GM03348 (cell line): ENCODE measurements at regions not wholly inside any gene's neighbourhood (a gene's known extent, or its start where the extent isn't known, plus 50 kb on each side); places are given as distances from the start of the nearest gene placed in this dataset.
A peak's percentile ranks its signal among the peaks of the same experiment; 100 is the strongest.

Experiments used
- DNase-seq: peaks from one replicate; pipeline ENCODE4 v3.0.0; 2012; ENCODE audit warnings: low spot score

- no peak for DNase-seq
Measured at GRCh38 chr13:65881561-65882155, 1348.5 kb downstream of the PCDH9 start.

- DNase-seq = no peak
Measured at GRCh38 chr13:65875031-65875430, 1355.1 kb downstream of the PCDH9 start.

- no peak for DNase-seq
Measured at GRCh38 chr13:65872448-65872847, 1357.7 kb downstream of the PCDH9 start.

GRCh38 chr13:65868884-65869283 lies 1361.3 kb downstream of the PCDH9 start:
- no peak for DNase-seq

- DNase-seq = no peak
Measured at GRCh38 chr13:65868099-65868498, 1362.0 kb downstream of the PCDH9 start.

GRCh38 chr13:65866138-65866537 lies 1364.0 kb downstream of the PCDH9 start:
- DNase-seq = no peak

- no peak for DNase-seq
Measured at GRCh38 chr13:65865206-65865605, 1364.9 kb downstream of the PCDH9 start.

GRCh38 chr13:65864039-65864438 lies 1366.1 kb downstream of the PCDH9 start:
- no peak for DNase-seq

GRCh38 chr13:65860306-65860705 lies 1369.8 kb downstream of the PCDH9 start:
- no peak for DNase-seq

GRCh38 chr13:65857942-65858565 lies 1372.1 kb downstream of the PCDH9 start:
- DNase-seq = no peak

- DNase-seq = peak; percentile 31
Measured at GRCh38 chr13:65856431-65856830, 1373.7 kb downstream of the PCDH9 start.

GRCh38 chr13:65855242-65855805 lies 1374.8 kb downstream of the PCDH9 start:
- DNase-seq = peak; percentile 4

GRCh38 chr13:65854431-65854830 lies 1375.7 kb downstream of the PCDH9 start:
- DNase-seq = no peak

GRCh38 chr13:65844266-65844841 lies 1385.8 kb downstream of the PCDH9 start:
- no peak for DNase-seq

- no peak for DNase-seq
Measured at GRCh38 chr13:65843314-65843731, 1386.8 kb downstream of the PCDH9 start.

GRCh38 chr13:65841156-65841555 lies 1389.0 kb downstream of the PCDH9 start:
- no peak for DNase-seq

- DNase-seq = no peak
Measured at GRCh38 chr13:65836066-65836465, 1394.1 kb downstream of the PCDH9 start.

- DNase-seq = no peak
Measured at GRCh38 chr13:65834897-65835296, 1395.2 kb downstream of the PCDH9 start.

GRCh38 chr13:65830411-65831205 lies 1399.5 kb downstream of the PCDH9 start:
- DNase-seq = no peak

GRCh38 chr13:65829241-65830008 lies 1400.7 kb downstream of the PCDH9 start:
- DNase-seq = no peak

- no peak for DNase-seq
Measured at GRCh38 chr13:65826657-65827056, 1403.5 kb downstream of the PCDH9 start.

GRCh38 chr13:65825039-65825438 lies 1405.1 kb downstream of the PCDH9 start:
- no peak for DNase-seq
